Mesenteric fat pad (tissue), 1 donor: ENCODE measurements at regions not wholly inside any gene's neighbourhood (a gene's known extent, or its start where the extent isn't known, plus 50 kb on each side); places are given as distances from the start of the nearest gene placed in this dataset.

Experiments
- DNase-seq: peaks from one replicate; pipeline ENCODE4 v3.0.0-alpha.2; 2020; ENCODE audit warnings: low spot score
- donor health status: DM: yes; HTN: yes; CAD: no.

DNA sequence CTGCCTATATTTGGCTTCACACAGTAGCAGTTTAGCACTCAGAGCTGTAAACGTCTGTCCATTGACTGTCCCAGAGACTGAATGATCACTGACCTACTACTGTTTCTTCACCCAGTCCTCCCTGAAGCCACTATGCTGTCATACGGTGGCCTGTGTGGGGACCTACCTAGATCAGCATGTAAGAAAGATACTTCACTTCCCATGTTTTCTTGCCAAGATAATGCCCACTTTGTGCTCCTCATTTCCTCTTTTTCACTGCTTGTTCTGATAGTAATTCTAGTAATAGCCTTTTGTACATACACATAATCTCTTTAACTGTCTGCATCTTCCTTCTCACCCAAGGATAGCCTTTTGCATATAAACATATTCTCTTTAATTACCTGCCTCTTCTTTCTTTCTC lies 109.9 kb upstream of the TIAM2 start:
- no peak for DNase-seq

DNA sequence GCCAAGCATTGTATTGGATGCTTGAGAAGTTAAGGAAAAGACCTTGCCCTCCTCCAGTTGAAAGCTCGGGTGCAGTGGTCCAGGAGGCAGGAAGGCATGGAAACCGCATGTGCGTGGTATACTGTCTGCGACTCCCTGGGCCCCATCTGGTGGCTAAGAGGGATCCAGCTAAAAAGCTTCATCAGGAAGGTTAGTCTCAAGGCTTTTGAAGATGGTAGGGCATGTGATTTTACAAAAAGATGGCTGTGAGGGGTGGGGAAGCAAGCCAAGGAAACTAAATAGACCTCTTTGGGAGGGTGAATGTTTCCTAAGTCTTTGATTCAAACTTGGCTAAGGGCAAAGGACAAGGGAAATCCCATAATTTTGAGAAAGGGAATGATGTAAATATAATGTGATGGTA lies 109.1 kb upstream of the TIAM2 start:
- no peak for DNase-seq

DNA sequence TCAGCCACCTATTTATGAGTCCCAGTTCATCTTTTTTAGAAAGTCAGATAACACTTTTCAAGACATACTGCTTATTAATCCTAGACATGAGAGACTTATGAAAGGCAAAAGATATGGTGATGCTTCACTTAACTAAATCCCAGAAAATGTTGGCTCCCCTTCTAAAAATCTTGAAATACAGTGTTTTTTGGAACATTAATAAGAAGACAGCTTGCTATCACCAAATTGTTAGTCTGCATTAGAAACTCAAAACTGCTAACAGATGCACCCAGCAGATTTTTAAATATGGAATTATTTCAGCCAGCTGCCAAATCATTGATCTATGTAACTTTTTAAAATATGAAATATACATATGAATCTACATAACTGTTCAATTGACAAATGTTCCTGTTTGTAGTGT lies 108.6 kb upstream of the TIAM2 start:
- no peak for DNase-seq

DNA sequence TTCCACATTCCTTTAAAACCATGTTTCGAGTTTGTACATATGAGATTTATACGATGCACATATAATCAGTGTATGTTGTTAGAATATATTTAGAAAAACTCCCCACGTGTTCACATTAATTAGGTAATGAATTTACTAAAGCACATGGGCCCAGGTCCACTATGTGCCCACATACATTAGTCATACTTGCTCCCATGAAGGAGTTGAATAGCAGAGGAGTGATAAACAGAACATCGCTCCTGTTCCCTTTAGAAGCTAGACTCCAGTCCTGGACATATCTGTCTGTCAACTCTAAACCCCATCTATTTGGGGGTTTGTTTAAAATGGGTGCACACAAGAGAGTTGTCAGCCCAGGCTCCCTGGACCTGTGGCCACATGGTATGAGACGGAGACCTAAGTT lies 108.1 kb upstream of the TIAM2 start:
- DNase-seq: no peak

DNA sequence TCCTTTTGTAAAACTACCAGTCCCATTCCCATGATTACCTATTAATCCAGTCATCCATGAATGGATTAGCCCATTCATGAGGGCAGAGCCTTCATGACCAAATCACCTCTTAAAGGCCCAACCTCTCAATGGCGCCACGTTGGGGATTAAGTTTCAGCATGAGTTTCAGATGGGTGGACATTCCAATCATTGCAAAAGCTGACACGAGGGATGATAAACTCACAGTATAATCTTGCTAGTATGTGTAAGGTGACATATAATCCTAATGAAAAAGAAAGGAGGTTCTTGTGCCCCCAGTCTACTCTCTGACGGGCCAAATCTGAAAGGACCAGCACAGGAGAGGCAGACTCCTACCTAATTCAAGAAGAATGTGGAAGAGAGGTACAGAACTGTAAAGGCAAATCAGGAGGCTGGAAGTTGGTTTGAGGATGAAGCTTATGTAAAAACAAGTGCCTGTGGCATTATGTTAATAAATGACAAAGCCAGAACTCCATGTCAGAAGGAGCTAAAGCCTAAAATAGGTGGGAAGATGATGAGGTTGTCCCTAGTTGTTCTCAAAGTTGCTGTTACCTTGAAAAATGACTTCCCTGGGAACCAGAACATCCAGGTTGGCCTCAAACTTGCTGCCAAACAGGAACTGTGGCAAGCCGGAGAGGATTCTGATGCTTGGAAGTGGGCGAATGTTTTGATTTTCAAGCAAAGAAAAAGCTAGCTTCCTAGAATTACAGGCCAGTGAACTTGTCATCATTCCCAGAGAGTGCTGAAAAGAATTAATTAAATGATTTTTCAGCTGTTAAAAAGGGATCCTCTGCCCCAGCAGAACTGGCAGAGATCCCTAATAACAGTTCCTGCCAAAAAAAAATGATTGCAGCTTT lies 106.5 kb upstream of the TIAM2 start:
- DNase-seq: no peak

GRCh38 chr6:154890874-154891273 lies 104.2 kb upstream of the TIAM2 start:
- DNase-seq: no peak

DNA sequence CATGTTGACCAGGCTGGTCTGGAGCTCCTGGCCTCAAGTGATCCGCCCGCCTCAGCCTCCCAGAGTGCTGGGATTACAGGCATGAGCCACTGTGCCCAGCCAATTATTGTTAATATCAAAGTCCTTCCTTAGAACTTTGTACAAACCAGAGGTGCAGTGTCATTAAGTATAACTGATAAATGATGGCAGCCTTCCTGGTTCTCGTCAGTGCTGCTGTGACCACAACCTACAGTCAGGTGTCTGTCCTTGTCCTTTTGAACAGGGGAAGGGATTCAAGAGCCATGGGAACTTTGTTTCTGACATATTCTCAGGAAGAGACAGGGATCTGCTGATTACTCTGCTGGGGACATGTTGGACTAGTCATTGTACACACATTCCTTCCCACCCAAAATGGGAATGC lies 103.2 kb upstream of the TIAM2 start:
- DNase-seq: no peak

GRCh38 chr6:154893917-154894316 lies 101.2 kb upstream of the TIAM2 start:
- DNase-seq: no peak

GRCh38 chr6:154894902-154895301 lies 100.2 kb upstream of the TIAM2 start:
- no peak for DNase-seq

DNA sequence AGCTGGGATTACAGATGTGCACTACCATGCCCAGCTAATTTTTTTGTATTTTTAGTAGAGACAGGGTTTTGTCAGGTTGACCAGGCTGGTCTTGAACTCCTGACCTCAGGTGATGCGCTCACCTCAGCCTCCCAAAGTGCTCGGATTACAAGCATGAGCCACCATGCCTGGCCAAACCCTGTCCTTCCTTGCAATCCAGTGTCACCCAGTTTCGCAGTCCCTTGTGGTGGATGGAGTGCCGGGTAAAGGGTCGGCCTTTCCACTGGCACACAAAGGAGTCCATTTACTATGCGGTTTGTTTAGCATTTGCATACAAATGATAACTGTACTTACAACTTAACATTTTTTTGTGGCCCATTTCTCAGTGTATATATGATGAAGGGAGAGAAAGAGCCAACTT lies 99.3 kb upstream of the TIAM2 start:
- no peak for DNase-seq

DNA sequence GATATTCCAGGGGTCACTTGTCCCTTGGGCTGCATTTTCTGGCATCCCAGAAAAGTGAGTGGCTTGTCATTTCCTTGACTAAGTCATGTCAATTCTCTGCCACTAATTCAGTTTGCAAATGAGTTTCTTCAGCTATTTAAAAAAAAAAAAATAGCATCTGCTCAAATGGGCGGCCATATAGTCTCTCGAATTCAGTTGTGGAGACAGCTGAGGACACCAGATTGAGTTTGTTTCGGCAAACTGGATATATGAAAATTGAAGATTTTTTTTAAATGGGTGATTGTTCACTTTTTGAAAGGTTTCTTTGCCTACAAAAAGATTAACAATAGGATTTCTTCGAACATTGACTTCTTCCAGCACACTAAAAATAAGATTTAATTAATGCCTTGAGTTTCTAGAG lies 96.3 kb upstream of the TIAM2 start:
- DNase-seq: no peak

GRCh38 chr6:154899824-154900463 lies 95.2 kb upstream of the TIAM2 start:
- no peak for DNase-seq

DNA sequence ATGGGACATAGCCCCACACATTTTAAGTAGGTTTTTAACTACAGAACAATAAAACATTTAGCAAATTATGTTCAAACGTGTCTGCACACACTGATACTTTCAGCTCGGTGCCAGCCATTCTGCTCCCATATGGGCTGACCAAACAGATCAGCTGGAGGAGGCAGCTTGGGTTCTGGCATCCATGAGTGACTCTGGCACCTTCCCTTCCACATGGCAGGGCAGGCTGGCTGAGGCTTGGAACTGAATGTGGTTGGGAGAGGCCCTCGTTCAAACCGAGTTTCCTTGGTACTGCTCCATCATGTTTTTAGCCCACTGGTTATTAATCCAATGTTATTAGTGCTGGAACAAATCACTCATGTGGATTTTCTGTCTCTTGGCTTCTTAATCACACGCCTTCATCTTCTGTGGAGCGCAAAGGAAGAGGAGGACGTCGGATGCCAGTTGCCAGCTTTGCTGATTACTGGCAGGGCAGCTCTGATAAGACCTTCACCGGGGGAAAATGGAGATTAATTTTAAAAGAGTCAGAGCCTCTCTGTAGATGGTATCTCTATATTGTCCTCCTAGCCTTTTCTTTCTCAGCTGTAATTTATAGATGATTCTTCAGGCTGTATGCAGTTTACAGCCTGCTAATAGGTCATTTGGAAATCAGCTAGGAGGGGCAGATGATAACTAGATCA lies 93.1 kb upstream of the TIAM2 start:
- no peak for DNase-seq

GRCh38 chr6:154907291-154907690 lies 87.8 kb upstream of the TIAM2 start:
- no peak for DNase-seq

GRCh38 chr6:154908723-154909122 lies 86.4 kb upstream of the TIAM2 start:
- no peak for DNase-seq

DNA sequence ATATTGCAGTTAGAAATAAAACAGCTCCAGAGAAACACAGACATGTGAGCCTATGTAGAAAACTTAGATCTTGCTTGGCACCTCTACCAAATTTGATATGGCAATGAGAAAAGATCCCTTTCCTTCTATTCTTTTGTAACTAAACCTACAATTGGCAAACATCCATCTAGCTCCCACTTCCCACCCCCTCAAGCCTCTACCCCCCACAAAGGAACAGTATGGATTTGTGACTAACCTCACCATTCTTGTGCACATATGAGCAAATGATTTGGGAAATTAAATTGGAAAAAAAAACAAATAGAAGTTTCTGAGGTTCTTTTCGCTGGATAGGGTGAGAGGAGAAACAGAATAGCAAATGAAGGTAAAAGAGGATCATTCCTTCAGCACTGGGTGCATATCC lies 85.8 kb upstream of the TIAM2 start:
- no peak for DNase-seq

DNA sequence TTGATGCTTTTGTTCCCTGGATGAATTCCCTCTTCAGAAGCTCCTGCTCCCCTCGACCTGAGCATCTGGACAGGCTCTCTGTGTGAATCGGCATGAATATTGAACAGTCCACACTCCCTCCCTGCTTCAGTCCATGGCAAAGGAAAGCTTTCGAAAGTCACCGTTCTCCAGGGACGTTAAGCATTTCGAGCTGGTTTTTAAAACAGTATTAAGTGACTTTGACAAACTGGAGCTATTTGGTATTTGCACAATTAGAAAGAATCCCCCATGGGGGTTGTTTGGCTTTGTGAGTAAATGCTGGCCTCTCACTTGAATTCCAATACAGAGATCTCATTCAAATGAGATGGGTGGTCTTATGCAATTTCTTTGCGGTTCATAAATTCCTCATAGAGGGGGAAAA lies 85.3 kb upstream of the TIAM2 start:
- DNase-seq: no peak

- no peak for DNase-seq
These were observed 80.8 kb upstream of the TIAM2 start for GRCh38 chr6:154914288-154914687.

DNA sequence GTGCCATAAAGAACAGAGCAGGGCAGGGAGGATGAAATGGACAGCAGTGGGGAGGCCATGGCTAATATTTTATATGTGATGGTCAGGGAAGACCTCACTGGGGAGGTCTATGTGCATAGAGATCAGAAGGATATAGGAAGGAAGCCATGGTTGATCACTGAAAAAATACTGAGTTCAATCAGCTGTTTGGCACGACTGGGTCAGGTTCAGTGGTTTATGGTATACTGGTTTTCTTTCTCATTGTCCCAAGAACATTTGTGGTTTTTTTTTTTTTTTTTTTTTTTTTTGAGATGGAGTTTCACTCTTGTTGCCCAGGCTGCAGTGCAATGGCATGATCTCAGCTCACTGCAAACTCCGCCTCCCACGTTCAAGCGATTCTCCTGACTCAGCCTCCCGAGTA lies 78.3 kb upstream of the TIAM2 start:
- DNase-seq: no peak

DNA sequence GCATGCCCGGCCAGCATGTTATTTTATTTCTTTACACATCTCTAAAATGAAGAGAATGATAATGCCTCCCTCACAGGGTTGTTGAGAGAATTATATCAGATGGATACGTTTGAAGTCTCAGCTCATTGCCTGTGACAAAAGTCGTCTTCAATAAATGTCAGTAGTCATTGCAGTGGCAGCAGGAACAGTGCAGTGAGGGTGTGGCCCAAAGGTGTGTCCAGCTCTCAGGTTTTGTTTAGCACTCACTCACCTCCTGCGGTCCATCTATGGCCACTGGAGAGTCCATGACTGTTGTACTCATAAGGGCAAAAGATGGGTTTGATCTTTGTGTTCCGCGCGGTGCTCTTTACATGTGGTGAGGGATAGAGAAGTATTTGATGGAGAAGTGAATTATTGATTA lies 77.2 kb upstream of the TIAM2 start:
- no peak for DNase-seq

- no peak for DNase-seq
These were observed 75.3 kb upstream of the TIAM2 start for GRCh38 chr6:154919806-154920205.

- DNase-seq: no peak
These were observed 74.5 kb upstream of the TIAM2 start for GRCh38 chr6:154920495-154921200.
